GM18858 (cell line): ENCODE measurements at regions not wholly inside any gene's neighbourhood (a gene's known extent, or its start where the extent isn't known, plus 50 kb on each side); places are given as distances from the start of the nearest gene placed in this dataset.

Source experiments
- ATAC-seq: cut with Tn5 transposase; IDR thresholded peaks from one replicate; pipeline ENCODE4 v1.9.1; 2021; ENCODE audit not compliant: unreplicated experiment

- no peak for ATAC-seq
Observed at GRCh38 chr3:178258121-178258520, 278.1 kb upstream of the KCNMB2 start.

GRCh38 chr3:178259703-178260102 is 276.5 kb upstream of the KCNMB2 start:
- ATAC-seq: no peak

- ATAC-seq: no peak
Observed at GRCh38 chr3:178260887-178261565, 275.2 kb upstream of the KCNMB2 start.

- no peak for ATAC-seq
Observed at GRCh38 chr3:178263236-178263916, 272.9 kb upstream of the KCNMB2 start.

GRCh38 chr3:178267158-178267844 is 268.9 kb upstream of the KCNMB2 start:
- ATAC-seq: no peak

- ATAC-seq: no peak
Observed at GRCh38 chr3:178270838-178271237, 265.4 kb upstream of the KCNMB2 start.

GRCh38 chr3:178271740-178272387 is 264.4 kb upstream of the KCNMB2 start:
- ATAC-seq: no peak

- ATAC-seq: no peak
Observed at GRCh38 chr3:178272841-178273240, 263.4 kb upstream of the KCNMB2 start.

- ATAC-seq: no peak
Observed at GRCh38 chr3:178274711-178275110, 261.5 kb upstream of the KCNMB2 start.

- no peak for ATAC-seq
Observed at GRCh38 chr3:178275311-178275710, 260.9 kb upstream of the KCNMB2 start.

- ATAC-seq: no peak
Observed at GRCh38 chr3:178275793-178276192, 260.4 kb upstream of the KCNMB2 start.

- ATAC-seq: no peak
Observed at GRCh38 chr3:178277605-178278004, 258.6 kb upstream of the KCNMB2 start.

GRCh38 chr3:178283561-178283960 is 252.7 kb upstream of the KCNMB2 start:
- ATAC-seq: no peak

GRCh38 chr3:178284181-178284580 is 252.1 kb upstream of the KCNMB2 start:
- no peak for ATAC-seq

- no peak for ATAC-seq
Observed at GRCh38 chr3:178288074-178288473, 248.2 kb upstream of the KCNMB2 start.

GRCh38 chr3:178289544-178290160 is 246.6 kb upstream of the KCNMB2 start:
- ATAC-seq: no peak

GRCh38 chr3:178291574-178292370 is 244.5 kb upstream of the KCNMB2 start:
- no peak for ATAC-seq

- ATAC-seq: no peak
Observed at GRCh38 chr3:178295292-178295912, 240.8 kb upstream of the KCNMB2 start.

- no peak for ATAC-seq
Observed at GRCh38 chr3:178297199-178297598, 239.0 kb upstream of the KCNMB2 start.

GRCh38 chr3:178297740-178298139 is 238.5 kb upstream of the KCNMB2 start:
- no peak for ATAC-seq
